Panc1 (cell line): ENCODE measurements at regions not wholly inside any gene's neighbourhood (a gene's known extent, or its start where the extent isn't known, plus 50 kb on each side); places are given as distances from the start of the nearest gene placed in this dataset.
A peak's percentile ranks its signal among the peaks of the same experiment; 100 is the strongest.

Experiments
- POLR2AphosphoS5 ChIP-seq: IDR thresholded peaks from 2 replicates; pipeline ENCODE4 v1.6.1; 2012; ENCODE audit warnings: mild to moderate bottlenecking, low read depth, low read length, moderate library complexity
- TF ChIP-seq, protein P1 (sequence below): fragments of 450-650 bp; IDR thresholded peaks from 2 replicates; pipeline ENCODE4 v1.5.1; 2017; ENCODE audit warnings: mild to moderate bottlenecking

DNA sequence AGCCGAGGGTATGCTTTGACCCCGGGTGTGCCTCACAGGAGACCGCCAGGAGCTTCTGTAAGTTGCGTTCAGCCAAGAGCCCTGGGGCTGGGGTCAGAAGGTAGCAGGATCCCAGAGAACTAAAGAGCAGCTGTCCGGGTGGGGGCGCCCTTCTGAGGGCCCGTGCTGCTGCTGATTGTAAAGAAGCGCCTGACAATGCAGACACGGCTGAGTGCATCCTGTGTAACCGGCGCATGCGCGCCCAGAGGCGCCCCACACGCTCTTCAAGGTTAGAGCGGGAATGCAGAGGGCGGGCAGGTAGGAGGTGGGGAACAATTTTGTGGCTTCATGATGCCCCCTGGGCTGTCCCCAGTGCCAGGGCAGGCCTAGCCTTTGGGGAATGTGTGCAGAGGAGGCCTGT lies 210.2 kb upstream of the CTBP2 start:
- TF ChIP-seq POLR2AphosphoS5, result no peak
- TF ChIP-seq, protein P1, sequence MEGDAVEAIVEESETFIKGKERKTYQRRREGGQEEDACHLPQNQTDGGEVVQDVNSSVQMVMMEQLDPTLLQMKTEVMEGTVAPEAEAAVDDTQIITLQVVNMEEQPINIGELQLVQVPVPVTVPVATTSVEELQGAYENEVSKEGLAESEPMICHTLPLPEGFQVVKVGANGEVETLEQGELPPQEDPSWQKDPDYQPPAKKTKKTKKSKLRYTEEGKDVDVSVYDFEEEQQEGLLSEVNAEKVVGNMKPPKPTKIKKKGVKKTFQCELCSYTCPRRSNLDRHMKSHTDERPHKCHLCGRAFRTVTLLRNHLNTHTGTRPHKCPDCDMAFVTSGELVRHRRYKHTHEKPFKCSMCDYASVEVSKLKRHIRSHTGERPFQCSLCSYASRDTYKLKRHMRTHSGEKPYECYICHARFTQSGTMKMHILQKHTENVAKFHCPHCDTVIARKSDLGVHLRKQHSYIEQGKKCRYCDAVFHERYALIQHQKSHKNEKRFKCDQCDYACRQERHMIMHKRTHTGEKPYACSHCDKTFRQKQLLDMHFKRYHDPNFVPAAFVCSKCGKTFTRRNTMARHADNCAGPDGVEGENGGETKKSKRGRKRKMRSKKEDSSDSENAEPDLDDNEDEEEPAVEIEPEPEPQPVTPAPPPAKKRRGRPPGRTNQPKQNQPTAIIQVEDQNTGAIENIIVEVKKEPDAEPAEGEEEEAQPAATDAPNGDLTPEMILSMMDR, result peak; percentile 32
